HepG2 (cell line): ENCODE measurements at regions not wholly inside any gene's neighbourhood (a gene's known extent, or its start where the extent isn't known, plus 50 kb on each side); places are given as distances from the start of the nearest gene placed in this dataset.

ENCODE experiments used
- CTCF ChIP-seq: sonication (generic); formaldehyde crosslinking; IDR thresholded peaks from 2 replicates; pipeline ENCODE4 v1.5.0; 2020; ENCODE audit warnings: mild to moderate bottlenecking, missing genetic modification reagents, moderate library complexity
- DNMT1 ChIP-seq: sonication (generic); formaldehyde crosslinking; IDR thresholded peaks from 2 replicates; pipeline ENCODE4 v1.5.1; 2020; ENCODE audit warnings: mild to moderate bottlenecking, missing genetic modification reagents
- EZH2 ChIP-seq: conservative IDR thresholded peaks from 2 replicates; pipeline ENCODE4 v1.6.1; 2012; ENCODE audit warnings: mild to moderate bottlenecking, low read depth, low read length, moderate library complexity
- NCOR1 ChIP-seq: fragments of 200-600 bp; sonication (generic); IDR thresholded peaks from 2 replicates; pipeline ENCODE4 v1.7.0; 2017; ENCODE audit warnings: antibody characterized with exemption, low read length, borderline replicate concordance
- SRF ChIP-seq: IDR thresholded peaks from 2 replicates; pipeline ENCODE4 v1.6.1; 2011; ENCODE audit warnings: mild to moderate bottlenecking, low read depth, low read length, moderate library complexity
- ZHX1 ChIP-seq: sonication (generic); formaldehyde crosslinking; IDR thresholded peaks from 2 replicates; pipeline ENCODE4 v1.8.1; 2022; ENCODE audit warnings: low read depth, mild to moderate bottlenecking, missing genetic modification reagents
- ZNF687 ChIP-seq: sonication (generic); formaldehyde crosslinking; IDR thresholded peaks from 2 replicates; pipeline ENCODE4 v1.5.1; 2020; ENCODE audit warnings: mild to moderate bottlenecking, missing genetic modification reagents, moderate library complexity

GRCh38 chr7:112869111-112869774 is 79.0 kb upstream of the TMEM168 start:
- TF ChIP-seq CTCF (peak; percentile 90), NCOR1 (no peak), ZNF687 (CRISPR knock-in tag) (peak; percentile 22; the same call in 1 of the 2 replicates), EZH2 (no peak), DNMT1 (CRISPR knock-in tag) (no peak), ZHX1 (CRISPR knock-in tag) (no peak), SRF (no peak)
